Breast epithelium (tissue), 3 donors: ENCODE measurements at regions not wholly inside any gene's neighbourhood (a gene's known extent, or its start where the extent isn't known, plus 50 kb on each side); places are given as distances from the start of the nearest gene placed in this dataset.

ENCODE experiments used
- POLR2A ChIP-seq: fragments of 450-650 bp; IDR thresholded peaks from one replicate; pipeline ENCODE4 v1.6.1; 2016; ENCODE audit warnings: antibody characterized with exemption, mild to moderate bottlenecking, moderate library complexity
- POLR2AphosphoS5 ChIP-seq, 3 donors: sonication (generic); formaldehyde crosslinking; IDR thresholded peaks; one replicate each; pipeline ENCODE4 v1.6.1; 2017; ENCODE audit warnings: antibody characterized with exemption in 3 of 3
- TF ChIP-seq, protein P1 (sequence below), 3 donors: fragments of 450-650 bp; IDR thresholded peaks; one replicate each; pipeline ENCODE4 v1.5.1; 2016 to 2017; ENCODE audit warnings: antibody characterized with exemption in 3 of 3, mild to moderate bottlenecking in 3 of 3, moderate library complexity in 3 of 3

GRCh38 chr3:26766031-26766430 lies 143.5 kb downstream of the LRRC3B start:
- TF ChIP-seq POLR2AphosphoS5 (IDR thresholded peaks at IDR 0.05) (no peak), POLR2A (no peak)
- TF ChIP-seq, protein P1, sequence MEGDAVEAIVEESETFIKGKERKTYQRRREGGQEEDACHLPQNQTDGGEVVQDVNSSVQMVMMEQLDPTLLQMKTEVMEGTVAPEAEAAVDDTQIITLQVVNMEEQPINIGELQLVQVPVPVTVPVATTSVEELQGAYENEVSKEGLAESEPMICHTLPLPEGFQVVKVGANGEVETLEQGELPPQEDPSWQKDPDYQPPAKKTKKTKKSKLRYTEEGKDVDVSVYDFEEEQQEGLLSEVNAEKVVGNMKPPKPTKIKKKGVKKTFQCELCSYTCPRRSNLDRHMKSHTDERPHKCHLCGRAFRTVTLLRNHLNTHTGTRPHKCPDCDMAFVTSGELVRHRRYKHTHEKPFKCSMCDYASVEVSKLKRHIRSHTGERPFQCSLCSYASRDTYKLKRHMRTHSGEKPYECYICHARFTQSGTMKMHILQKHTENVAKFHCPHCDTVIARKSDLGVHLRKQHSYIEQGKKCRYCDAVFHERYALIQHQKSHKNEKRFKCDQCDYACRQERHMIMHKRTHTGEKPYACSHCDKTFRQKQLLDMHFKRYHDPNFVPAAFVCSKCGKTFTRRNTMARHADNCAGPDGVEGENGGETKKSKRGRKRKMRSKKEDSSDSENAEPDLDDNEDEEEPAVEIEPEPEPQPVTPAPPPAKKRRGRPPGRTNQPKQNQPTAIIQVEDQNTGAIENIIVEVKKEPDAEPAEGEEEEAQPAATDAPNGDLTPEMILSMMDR (IDR thresholded peaks at IDR 0.05), result no peak
